NOMO-1 treated with DMSO at 0.1 percent for 48 hours (cell line): ENCODE measurements at regions not wholly inside any gene's neighbourhood (a gene's known extent, or its start where the extent isn't known, plus 50 kb on each side); places are given as distances from the start of the nearest gene placed in this dataset.
"Not testable (repeated sequence)": the region's sequence is repeated elsewhere in the genome, so short reads cannot be mapped to it uniquely, and the experiment has no call there.

Source experiments
- DNase-seq: peaks from one replicate; lab custom pipeline; 2025; ENCODE audit not compliant: unreplicated experiment; lab: John Stamatoyannopoulos, UW

DNA sequence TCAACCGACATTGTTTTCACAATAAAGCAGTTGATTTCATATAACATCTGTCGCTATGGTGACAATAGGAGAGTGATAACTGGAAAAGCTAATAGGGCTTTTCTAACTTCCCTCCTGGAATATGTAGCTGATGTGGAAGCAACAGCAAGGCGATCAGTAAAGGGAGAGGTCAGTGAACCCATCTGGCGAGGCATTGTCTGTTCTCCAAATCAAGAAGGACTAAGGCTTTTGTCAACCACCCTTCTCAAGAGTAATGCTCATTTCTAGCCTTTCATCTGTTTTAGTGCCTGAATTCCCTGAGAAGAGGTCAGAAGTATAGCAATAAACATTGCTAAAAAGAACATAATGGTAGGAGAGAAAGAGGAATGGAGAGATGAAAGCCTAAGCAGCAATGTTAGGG is 201.3 kb downstream of the AKAP7 start:
- DNase-seq: no peak

DNA sequence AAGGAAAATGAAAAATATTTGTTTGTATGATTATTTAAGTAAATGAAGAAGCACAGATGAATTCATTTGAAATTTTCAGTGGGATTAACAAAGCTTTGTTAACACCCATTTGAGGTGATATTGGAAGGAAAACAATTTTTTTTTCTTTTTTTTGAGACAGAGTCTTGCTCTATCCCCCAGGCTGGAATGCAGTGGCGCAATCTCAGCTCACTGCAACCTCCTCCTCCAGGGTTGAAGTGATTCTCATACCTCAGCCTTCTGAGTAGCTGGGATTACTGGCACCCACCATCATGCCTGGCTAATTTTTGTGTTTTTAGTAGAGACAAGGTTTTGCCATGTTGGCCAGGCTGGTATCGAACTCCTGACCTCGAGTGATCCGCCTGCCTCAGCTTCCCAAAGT is 211.6 kb downstream of the AKAP7 start:
- DNase-seq: not testable (repeated sequence)

DNA sequence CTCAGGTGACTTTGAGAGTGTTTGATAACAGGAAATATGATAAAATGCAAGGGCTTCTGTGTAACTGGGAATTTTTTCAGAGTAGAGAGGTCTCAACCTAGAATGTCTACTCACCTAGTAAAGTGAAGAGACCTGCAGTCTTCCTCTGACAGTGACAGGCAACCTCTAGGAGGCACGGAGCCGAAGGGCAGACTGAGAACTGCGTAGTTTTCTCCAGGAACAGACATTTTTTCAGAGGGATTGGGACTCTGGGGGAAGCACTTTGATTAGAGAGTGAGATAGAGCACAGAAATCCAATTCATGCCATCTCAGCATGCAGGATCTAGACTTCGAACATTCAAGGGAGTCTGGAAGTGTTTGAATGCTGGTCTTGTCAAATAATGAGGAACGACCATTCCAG is 213.3 kb downstream of the AKAP7 start:
- no peak for DNase-seq

DNA sequence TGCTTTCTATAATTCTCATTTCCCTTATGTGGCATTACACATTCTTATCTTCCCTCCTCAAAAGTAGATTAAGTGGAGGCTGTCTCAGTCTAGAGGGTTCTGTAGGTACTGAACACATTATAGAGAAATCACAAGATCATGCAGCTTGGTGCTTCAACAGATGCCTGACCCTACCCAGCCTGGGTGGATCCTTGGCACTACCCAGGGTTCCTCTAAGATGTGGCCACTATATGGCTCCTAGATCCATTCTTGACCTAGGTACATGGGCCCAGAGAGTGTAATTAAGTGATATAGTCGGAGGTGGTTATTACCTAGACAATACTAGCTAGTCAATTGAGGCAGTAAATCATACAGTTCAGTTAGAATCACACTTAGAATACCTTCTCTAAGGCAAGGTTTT is 213.9 kb downstream of the AKAP7 start:
- DNase-seq: no peak

DNA sequence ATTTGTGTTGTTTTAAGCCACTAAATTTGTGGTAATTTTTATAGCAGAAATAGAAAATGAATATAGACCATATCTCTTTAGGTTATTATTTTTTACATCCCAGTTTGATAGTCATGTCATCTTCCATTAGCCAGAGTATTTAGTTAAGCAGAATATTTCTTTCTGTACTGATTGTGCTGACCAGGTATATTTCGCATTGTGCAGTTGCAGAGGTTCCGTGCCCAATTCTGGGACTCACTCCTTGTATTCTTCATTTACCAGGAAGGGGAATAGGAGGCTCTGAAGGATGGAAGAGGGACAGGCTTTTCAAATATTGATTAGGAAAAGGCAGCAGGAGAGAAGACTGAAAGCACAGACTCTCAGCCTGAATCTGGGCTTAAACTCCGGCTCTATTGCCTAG is 217.8 kb downstream of the AKAP7 start:
- DNase-seq: no peak

DNA sequence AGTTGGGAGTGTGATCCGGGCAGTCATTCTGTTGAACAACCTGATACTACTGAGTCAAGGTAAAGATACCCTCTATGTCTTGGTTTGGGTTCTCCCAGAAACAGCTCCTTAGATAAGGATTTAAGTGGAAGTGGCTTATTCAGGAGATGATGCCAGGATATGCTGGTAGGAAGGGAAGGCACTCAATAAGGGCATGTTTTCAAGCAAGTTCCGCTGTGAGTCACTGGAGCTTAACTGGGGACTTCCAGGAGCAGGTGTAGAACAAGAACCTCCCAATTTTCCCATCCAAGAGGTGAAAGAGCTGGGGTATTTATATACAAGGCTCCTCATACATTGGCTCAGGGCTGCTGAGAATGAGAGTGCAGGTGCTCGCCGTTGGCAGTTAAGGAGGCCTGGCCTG is 218.6 kb downstream of the AKAP7 start:
- DNase-seq: no peak

DNA sequence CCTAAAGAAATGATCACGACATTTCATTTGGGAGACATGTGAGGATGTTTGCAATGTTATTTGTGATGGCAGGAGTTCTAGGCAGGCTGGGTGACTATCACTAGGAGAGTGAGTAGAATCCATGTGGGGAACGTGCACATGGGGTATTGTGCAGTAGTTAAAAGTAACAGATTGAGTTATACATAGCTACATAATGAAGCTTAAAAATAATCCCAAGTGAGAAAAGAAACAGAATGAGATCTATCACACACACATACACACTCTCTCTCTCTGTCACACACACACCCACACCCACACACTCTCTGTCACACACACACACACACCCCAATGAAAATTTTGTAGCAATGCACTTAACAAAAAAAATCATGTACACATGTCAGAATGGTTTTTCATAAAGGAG is 218.7 kb upstream of the ARG1 start:
- DNase-seq: no peak

DNA sequence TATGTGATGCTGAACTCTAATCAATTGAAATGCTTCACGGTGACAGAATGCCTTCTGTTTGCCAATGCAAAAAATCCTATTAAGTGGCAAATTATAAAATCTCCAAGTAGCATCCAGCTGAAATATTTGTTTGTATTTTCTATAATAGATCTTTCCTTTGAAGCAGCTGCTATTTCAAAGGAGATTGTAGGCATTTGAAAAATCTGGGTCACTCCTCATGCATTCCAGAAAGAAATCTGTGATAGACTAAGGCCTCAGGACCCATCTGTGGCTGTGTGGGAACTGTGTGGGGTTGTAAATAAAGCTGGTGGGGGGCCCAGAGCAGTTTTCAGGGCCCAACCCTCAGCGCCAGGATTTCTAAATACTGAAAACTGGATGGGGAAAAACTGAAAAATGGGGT is 216.9 kb upstream of the ARG1 start:
- no peak for DNase-seq

DNA sequence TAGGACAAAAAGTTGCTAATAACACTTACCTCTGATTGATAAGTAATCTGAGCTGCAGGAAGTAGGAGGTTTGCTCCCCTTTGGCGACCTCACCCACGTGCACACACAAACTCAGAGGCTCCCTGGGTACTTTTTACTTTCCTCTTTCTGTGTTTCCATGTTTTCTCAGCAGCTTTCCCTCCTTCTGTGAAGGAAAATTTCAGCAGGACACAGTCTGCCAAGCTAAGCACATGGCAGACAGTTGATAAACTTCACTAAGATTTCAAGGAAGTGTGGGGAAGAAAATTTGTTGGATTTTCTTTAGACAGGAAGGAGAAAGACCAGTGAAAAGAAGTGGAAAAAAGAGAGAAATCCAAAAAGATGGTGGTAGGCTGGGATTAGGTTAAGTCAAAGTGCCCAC is 215.5 kb upstream of the ARG1 start:
- no peak for DNase-seq

DNA sequence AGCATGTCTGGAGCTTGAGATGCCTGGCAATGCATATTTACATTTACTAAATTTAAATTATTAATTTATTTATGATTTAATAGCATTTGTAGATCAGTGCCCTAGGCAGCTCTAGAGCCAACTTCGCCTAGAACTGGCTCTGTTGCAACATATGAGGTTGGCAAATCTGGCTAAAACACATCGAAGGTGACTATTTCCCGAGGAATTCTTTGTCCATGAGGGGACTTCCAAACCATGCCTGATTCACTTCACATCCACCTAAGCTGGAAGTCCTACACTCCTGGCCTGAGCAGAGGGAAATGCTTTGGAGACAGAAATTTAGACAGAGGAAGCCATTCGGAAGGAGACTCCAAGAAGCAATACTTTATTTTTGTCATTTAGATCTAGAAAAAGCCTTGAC is 211.0 kb upstream of the ARG1 start:
- no peak for DNase-seq

DNA sequence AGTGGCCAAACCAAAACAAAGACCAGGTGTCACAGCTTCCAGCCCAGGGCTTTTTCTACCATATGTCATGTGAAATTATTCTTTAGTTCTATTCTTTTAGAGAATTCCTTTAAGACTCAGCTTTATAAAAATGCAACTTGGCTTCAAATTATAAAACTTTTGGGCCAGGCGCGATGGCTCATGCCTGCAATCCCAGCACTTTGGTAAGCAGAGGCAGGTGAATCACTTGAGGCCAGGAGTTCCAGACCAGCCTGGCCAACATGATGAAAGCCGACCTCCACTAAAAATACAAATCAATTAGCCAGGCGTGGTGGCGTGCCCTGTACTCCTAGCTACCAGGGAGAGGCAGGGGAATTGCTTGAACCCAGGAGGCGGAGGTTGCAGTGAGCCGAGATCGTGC is 210.3 kb upstream of the ARG1 start:
- no peak for DNase-seq

DNA sequence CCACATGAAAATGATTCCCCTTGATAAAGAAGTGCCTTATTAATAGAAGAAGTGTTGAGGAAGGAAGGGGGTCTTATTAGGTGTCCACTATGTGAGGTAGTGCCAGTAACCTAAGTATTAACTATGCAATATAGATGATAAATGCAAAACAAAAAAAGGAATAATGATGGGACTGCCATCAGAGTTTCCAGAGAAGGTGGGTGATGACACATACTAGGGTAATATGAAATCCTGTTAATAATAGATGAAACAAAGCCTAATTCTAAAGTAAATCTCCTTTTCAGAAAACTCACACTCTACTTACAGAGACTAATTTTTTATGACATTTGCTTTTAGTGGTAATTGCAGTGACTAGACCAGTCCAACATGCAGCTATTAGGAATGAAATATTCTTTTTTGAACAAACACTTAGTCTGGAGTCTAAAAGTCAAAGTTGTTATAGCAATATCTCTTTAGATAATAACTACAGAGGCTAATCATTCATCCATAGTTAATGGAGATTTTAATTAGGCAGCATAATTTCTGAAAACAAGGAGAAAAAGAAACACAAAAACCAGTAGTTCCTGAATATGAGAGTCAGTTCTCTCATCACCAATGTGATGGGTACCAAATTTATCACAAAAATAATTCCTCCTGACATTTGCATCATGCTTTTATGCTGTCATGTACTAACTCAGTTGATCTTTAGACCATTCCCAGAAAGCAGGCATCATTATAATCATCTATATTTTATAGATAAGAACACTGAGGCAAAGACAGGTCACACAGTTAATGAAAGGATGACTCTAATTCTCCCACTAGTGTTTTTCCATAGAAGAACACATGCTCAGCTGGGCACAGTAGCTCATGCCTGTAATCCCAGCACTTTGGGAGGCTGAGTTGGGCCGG is 208.8 kb upstream of the ARG1 start:
- DNase-seq: no peak

DNA sequence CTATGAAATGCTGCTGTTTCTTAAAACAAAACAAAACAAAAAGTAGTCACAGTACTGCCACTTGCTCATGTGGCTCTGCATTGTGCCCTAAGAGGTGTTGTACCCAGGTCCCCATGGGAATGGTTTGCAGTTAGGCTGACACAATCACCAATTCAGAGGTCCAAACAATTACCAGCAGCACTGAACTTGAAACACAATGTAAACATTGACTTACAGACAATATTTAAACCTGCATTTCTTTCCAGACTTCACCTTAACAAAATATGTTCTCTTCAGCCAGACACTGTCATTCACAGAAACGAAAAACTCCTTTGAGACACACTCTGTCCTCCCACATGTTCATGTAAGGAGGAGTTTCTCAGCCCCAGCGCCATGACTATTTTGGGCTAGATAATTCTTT is 206.8 kb upstream of the ARG1 start:
- DNase-seq: no peak

DNA sequence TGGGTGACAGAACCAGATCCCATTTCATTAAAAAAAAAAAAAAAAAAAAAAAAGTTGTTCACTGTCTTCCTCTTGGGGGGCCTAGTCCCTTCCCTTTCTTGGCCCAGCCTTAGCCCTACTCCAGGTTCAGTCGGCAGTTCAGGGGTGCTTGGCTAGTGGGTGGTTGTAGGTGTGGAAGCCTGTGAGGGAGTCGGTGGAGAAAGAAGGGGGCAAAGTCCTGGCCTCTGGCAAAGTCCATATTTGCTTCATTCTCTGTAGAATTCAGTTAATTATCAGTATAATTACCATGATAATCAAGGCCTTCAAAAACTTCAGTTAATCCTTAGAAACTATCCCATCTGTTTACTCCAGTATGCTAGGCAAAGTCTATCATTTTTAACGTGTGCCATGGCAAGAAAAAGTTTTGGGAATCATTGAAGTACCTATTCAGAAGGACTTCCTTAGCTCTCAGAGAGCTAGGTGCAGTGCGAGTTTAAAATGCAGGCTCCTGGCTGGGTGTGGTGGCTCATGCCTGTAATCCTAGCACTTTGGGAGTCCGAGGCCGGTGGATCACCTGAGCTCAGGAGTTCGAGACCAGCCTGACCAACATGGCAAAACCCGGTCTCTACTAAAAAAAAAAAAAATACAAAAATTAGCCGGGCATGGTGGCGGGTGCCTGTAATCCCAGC is 205.7 kb upstream of the ARG1 start:
- DNase-seq: no peak

DNA sequence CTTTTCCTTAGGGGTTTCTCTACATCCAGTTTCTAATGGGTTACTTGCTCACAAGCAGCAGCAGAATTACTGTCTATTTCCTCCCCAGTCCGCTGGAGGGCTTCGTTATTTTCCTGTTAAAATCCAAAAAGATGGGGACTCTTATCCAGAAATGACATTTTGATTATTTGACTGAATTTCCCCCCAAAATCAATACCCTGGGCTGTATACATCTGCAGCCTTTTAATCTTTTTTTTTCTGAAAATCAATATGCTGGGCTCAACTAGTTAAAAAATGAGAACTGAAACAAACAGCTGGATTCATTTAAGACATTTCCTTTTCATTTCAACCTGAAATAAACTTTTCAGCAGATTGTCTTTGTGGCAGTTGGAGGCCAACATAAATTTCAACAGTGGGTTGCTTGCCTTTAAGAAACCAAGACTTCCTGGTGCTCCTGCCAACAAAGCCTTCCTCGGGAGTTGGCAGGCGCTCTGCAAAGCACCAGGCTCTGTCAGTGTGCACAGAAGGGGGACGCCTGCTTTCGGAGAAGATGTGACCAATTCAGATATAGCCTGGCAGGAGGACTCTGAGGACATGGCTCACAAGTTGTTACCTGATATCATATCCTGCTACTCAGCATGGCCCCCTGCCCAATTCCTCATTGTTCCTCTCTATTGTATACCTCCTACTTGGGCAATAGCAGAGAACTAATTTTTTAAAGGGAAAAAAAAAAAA is 204.7 kb upstream of the ARG1 start:
- peak; percentile 84 for DNase-seq

DNA sequence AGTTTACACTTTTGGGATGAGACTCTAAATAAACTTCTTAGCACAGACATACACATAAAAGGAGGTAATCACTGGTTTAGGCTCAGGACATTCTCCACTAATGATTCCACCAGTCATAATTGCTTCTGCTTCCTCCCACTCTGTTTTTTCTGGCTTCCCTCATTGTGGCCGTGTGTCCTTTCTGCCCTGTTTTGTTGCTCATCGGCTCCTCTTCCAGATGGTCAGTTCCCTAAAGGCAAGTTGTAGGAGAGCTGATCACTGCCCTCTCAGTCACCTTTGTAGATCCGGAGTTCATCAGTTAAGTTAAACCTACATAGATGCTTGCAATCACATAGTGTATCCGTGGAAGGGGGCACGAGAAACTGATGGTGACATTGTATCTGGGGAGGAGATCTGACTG is 200.5 kb upstream of the ARG1 start:
- DNase-seq: no peak

DNA sequence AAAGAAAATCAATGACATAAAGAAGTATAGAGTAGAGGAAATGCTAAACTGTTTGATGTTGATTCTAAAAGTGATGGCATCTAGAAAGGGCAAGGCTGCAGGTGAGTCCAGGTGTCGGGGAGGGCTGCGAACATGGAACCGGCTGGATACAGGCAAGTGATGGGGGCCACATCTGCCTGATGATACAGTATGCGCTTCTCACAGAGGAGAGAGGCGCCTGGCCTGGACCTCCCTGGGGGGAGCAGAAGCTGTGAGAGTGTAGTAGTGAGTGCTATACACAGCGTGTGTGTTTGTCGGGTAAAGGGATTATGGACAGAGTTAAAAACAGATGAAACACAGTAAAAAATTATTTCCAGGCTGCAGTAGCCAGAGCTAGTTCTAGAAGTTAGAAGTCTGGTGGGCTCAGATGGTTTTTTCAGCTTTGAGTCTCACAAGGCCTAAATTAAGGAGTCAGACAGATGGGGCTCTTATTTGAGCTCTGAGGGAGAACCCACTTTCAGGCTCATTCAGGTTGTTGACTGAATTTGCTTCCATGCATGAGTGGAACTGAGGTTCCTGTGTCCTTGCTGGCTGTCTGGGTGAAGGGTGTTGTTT is 195.8 kb upstream of the ARG1 start:
- no peak for DNase-seq

DNA sequence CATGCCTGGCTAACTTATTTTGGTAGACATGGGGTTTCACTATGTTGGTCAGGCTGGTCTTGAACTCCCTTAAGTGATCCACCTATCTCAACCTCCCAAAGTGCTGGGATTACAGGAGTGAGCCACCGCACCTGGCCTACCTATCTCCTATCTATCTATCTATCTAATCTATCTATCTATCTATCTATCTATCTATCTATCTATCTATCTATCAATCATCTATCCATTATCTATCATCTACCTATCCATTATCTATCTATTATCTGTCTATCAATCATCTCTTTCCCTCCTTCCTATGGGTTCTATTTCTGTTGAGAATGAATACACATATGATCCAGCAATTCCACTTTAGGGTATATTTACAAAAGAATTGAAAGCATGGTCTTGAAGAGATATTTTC is 194.2 kb upstream of the ARG1 start:
- DNase-seq: no peak

DNA sequence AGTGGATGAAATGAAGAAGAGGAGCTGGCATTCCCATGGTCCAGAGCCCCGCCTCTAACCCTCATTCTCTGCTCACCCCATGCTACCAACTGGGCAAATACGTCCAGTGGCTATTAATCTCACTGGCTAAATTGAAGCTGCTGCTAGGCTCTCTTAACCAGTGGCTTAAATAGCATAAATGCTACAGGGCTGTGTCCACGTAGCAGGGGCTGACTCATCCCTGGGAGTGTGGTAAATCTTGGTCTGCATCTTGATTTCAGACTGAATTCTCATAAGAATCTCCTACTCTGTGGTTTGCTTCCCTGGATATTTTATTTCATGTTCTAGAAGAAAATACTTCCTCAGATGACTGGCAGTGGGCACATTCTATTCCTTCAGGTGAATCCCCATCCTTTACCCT is 193.1 kb upstream of the ARG1 start:
- no peak for DNase-seq

DNA sequence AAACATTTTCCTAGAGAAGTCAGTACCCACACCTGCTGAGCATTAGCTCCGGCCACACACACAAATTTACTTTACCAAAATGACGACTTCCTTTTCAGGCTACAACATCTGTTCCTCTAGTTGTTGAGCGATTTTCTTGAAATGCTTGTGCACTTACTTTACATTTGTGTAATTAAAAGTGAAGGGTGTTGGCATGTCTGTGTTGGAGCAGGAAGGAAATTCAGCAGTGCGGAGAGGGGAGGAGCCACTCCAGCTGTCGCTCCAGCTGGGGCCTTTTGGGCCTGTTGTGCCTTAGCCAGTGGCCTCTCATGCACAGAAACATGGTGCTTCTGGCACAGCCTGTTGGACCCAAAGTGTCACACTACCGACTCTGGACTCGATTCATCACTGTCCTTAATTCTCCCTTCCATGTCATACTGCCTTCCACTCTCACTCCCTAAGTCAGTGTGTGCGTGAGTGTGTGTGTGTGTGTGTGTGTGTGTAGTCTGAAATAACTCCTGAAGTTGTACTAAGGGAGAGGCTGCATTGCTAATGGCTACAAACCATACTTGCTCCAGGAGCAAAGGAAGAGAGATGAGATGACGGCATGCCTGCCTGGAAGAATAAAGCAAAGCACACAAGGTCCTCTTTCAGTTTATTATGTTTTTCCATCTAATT is 191.8 kb upstream of the ARG1 start:
- DNase-seq: no peak

DNA sequence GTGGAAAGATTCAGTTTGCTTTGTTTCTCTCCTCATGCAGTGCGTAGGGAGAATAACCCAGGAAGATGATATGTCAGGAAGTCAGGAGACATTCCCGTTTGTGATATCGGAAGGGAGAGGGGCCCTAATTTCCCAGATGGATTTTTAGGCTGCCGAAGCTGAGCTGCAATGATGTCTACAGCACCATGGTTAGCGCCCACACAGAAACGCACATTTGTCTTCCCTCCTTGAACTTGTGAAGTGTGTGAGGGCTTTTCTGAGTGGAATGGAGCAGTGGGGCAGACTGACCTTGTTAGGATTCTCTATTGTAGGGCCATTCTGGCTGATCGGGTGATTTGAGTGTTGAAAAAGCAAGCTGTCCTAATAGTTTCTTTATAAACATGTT is 191.3 kb upstream of the ARG1 start:
- DNase-seq: no peak
